ACHN (cell line): ENCODE measurements at regions not wholly inside any gene's neighbourhood (a gene's known extent, or its start where the extent isn't known, plus 50 kb on each side); places are given as distances from the start of the nearest gene placed in this dataset.
A peak's percentile ranks its signal among the peaks of the same experiment; 100 is the strongest.

Experiments used
- DNase-seq: peaks from one replicate; pipeline ENCODE4 v3.0.0-alpha.2; 2015
- in situ Hi-C: cut with HindIII; loops from 2 replicates; pipeline ENCODE4 v1.10.0; 2017; ENCODE audit warnings: low sequenced_read_pairs, low pct_ligation_motif_present, low pct_unique_long_range_greater_than_20kb

GRCh38 chr7:17617857-17618651, 319.6 kb downstream of the AHR start:
- in situ Hi-C loops, result no loop called here
- no peak for DNase-seq

- DNase-seq, result no peak
- in situ Hi-C loops, result no loop called here
Measured at GRCh38 chr7:17618652-17618974, 320.2 kb downstream of the AHR start.

DNA sequence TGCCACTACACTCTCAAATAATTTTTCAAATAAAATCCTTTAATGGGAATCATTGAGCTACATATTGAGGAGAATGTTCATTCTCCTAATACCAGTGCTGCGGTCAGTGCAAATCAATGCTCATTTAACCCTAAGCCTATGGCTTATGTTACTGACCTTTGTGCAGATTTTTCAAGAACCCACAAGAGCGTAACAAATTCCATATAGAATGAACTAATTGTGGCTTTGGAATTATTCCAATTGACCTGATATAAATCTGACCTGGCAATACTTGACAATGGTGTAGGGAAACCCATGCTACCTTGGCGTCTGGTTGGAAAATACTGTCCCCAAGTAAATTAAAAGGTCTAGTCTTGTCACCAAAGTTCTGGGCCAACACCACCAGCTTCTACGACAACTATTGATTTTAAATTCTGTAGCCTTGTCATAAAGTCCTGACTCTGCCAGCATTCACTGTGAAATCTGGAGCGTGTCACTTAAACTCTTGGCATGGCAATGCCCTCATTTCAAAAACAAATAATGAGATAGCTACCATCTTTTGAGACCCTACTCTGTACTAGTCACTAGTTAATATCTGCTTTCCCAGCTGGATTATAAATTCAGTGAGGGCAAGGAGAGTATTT, 320.9 kb downstream of the AHR start:
- in situ Hi-C loops, result no loop called here
- DNase-seq, result no peak

GRCh38 chr7:17620566-17620965, 319.7 kb downstream of the SNX13 start:
- DNase-seq, result no peak
- in situ Hi-C loops, result no loop called here

GRCh38 chr7:17622451-17622850, 317.8 kb downstream of the SNX13 start:
- in situ Hi-C loops, result no loop called here

DNA sequence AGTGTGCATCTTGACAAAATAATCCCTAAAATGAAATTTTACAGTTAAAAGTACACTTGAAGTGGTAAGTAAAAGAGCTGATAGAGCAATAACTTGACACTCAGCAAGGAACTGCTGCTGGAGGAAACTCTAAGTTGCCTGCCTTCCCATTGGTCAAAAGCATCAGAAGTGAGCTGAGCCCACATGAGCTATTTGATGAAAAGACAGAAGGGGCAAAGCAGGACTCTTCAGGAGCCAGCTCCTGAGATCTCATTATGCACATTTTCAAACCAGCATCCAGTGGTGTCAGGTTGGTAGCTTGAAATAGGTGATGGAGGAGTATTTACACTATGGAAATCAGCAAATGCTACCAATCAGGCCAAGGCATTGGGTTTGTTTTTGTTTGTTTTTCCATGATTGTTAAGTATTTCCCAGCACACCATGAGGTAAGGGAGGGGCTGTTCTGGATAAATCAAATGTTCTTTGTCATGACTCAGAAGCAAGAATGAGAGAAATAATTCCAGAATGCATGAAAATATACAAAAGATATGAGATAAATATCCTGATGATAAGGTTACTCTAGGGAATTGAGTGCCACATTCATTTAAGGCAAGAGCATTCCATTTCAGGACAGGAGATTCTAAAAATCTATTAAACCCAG, 316.6 kb downstream of the SNX13 start:
- in situ Hi-C loops, result no loop called here
- DNase-seq, result no peak

More at GRCh38 chr7:17622451-17622850, 317.8 kb downstream of the SNX13 start:
- DNase-seq, result no peak

DNA sequence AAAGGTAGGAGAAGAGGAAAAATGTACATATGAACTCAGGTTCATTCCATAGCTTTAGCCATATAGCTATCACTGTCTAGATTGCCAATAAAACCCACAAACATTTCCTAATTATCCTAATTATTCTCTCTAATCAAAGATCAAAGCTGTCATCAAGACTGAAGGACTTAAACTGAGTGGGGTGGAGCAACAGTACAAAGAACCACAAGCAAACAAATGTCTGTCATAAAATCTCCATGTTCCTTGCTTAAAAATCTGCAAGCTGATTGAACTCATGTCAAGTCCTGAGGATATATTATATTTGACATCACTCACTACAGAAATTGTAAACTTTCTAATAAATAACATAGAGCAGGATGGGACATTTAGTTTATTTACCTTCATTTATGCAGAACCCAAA, 315.9 kb downstream of the SNX13 start:
- in situ Hi-C loops, result no loop called here
- DNase-seq, result no peak

DNA sequence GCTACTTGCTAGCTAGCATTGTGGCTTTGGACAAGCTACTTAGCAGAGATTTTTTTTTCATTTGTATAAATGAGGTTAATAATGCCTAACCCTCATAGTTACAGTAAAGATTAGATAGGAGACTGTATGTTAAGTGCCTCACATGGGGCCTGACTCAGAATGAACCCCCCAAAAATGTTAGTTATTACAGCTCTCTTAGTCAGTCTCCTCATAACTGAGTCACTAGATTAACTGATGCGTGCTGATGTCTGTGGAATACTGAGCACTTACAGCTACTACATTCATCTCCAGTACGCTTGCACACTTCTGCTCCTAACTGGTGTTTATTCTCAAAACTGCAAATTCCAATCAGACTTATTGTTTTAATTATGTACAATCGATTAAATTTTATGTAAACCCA, 315.3 kb downstream of the SNX13 start:
- in situ Hi-C loops, result loop anchor here (25.0 kb wide), 1 partner anchor 313 kb away; no protein-coding TSS in a partner anchor
- peak; percentile 94 for DNase-seq

- peak; percentile 34 for DNase-seq
- in situ Hi-C loops, result loop anchor here (25.0 kb wide), 1 partner anchor 314 kb away; no protein-coding TSS in a partner anchor
Measured at GRCh38 chr7:17626235-17626634, 314.1 kb downstream of the SNX13 start.

DNA sequence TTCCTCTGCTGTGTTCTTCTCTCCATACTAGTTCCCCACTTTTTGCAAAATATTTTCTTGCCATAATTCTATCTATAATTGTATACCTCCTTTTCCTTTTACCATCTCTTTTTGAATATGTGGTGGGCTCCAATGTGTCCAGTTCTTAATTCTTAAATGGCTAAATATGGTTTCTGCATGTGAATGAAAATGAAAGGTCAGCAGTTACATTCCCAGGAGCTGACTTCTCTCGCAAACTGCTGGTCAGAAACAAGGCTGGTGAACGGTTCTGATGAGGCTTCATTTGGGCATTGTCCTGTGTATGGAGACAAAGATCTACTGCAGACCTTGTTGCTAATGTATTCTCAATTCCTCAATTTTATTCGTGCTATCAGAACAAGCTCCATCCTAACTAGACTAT, 309.2 kb downstream of the SNX13 start:
- DNase-seq, result no peak
- in situ Hi-C loops, result loop anchor here (25.0 kb wide), 1 partner anchor 319 kb away; no protein-coding TSS in a partner anchor

GRCh38 chr7:17632384-17632783, 307.9 kb downstream of the SNX13 start:
- no peak for DNase-seq
- in situ Hi-C loops, result loop anchor here (25.0 kb wide), 1 partner anchor 320 kb away; no protein-coding TSS in a partner anchor

DNA sequence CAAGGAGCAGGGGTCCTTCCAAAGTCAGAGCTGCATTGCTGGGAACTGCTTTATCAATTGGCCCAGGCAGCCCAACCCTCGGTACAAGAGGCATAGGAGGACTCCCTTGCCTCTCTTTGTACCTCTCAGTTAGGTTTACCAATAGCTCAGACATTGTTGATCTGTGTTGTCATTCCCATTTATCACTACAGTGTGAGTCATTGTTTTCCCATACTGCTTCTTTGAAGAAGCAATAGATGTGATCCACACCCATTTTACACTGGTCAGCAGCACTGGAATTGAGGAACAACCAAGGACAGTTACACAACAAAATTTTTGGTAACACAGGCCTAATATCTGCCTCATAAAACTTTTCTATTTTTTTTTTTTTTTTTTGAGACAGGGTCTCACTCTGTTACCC, 307.2 kb downstream of the SNX13 start:
- in situ Hi-C loops, result loop anchor here (25.0 kb wide), 1 partner anchor 321 kb away; no protein-coding TSS in a partner anchor
- no peak for DNase-seq

- no peak for DNase-seq
- in situ Hi-C loops, result loop anchor here (25.0 kb wide), 1 partner anchor 326 kb away; no protein-coding TSS in a partner anchor
Measured at GRCh38 chr7:17638727-17639126, 301.6 kb downstream of the SNX13 start.

GRCh38 chr7:17640730-17641377, 299.4 kb downstream of the SNX13 start:
- in situ Hi-C loops, result loop anchor here (25.0 kb wide), 1 partner anchor 329 kb away; no protein-coding TSS in a partner anchor
- DNase-seq, result peak; percentile 61

DNA sequence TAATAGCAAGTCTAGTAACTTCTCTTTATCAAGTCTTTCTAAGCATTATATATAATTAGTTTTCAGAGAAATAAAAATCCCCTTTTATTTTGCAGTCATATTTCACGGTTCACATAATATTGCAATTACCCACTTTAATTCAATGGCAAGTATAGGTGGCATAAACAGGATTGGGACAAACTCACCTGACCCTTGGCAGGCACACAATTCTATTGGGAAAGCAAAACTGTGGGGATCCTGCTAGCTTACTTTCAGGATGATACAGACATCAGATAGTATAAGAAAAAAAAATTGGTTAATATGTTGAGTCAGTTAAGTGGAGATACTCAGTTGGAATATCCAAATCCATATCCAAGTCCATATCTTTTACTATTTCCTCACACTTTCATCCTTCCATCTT, 294.8 kb downstream of the SNX13 start:
- DNase-seq, result no peak
- in situ Hi-C loops, result loop anchor here (25.0 kb wide), 1 partner anchor 333 kb away; no protein-coding TSS in a partner anchor

DNA sequence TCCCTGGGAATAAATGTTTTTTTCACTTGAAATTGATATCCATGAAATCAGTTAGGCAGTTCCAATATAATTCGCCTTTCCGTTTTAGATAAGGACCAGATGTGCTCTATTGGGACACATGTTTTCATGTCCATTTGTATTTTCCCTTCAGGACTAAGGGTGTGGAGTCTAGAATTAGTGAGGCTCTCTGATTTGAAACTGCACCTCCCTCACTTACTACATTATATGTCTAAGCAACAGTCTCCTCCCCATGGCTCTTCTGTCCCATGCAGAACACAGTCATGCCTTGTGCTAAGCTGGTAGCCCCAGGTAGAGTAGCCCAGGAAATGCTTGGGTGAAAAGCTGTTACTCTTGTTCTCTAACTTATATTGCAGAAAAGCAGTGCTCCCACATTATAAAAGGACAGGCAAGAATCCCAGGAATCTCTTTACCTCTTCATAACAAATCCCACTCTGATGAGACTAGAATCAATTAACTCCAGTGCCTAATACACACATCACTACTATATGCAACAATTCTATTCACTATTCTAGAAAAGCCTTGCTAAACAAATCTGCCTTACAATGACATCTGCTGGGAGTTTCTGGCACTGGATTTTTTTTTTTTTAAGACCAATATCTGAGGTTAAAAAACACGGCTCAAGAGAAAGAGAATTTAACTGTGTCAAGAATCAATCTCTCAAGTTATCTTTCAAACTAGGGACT, 293.9 kb downstream of the SNX13 start:
- in situ Hi-C loops, result loop anchor here (25.0 kb wide), 1 partner anchor 334 kb away; no protein-coding TSS in a partner anchor
- DNase-seq, result peak; percentile 59

DNA sequence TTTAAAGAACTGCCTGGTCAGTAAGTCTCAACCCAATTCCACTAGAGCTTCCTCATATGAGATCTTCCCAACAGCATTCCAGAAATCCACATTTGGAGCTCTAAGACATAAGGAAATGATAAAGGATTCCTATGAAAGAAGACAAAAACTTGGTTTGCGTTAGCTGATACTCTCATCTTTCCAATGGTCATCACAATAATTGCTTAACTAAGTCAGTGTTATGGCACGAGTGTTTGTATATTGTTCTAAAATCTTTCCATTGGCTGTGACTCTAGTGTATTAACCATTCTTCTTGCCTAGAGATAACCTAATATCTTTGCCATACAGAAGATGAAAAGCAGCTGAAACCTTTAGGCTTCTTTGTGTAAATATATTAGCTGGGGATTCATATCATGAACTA, 289.0 kb downstream of the SNX13 start:
- in situ Hi-C loops, result no loop called here
- DNase-seq, result no peak

- in situ Hi-C loops, result no loop called here
- peak; percentile 36 for DNase-seq
Measured at GRCh38 chr7:17651863-17652385, 288.4 kb downstream of the SNX13 start.
